GM19372 (cell line): ENCODE measurements at regions not wholly inside any gene's neighbourhood (a gene's known extent, or its start where the extent isn't known, plus 50 kb on each side); places are given as distances from the start of the nearest gene placed in this dataset.
"Not testable (repeated sequence)": the region's sequence is repeated elsewhere in the genome, so short reads cannot be mapped to it uniquely, and the experiment has no call there.

ENCODE experiments used
- ATAC-seq: cut with Tn5 transposase; IDR thresholded peaks from one replicate; pipeline ENCODE4 v1.9.1; 2021; ENCODE audit warnings: mild to moderate bottlenecking, low read depth, moderate library complexity; ENCODE audit not compliant: unreplicated experiment

GRCh38 chr13:18248533-18249240 lies 932.9 kb downstream of the TUBA3C start:
- ATAC-seq = not testable (repeated sequence)

GRCh38 chr13:18240086-18240485 lies 941.5 kb downstream of the TUBA3C start:
- ATAC-seq = not testable (repeated sequence)

- ATAC-seq = not testable (repeated sequence)
These were observed 943.0 kb downstream of the TUBA3C start for GRCh38 chr13:18238586-18238985.

GRCh38 chr13:18236528-18236815 lies 945.2 kb downstream of the TUBA3C start:
- ATAC-seq = no peak

GRCh38 chr13:18235756-18236527 lies 945.7 kb downstream of the TUBA3C start:
- ATAC-seq = no peak

- ATAC-seq = no peak
These were observed 946.5 kb downstream of the TUBA3C start for GRCh38 chr13:18235172-18235571.

GRCh38 chr13:18234451-18234850 lies 947.2 kb downstream of the TUBA3C start:
- ATAC-seq = not testable (repeated sequence)

GRCh38 chr13:18233783-18234299 lies 947.8 kb downstream of the TUBA3C start:
- no peak for ATAC-seq

GRCh38 chr13:18232994-18233782 lies 948.4 kb downstream of the TUBA3C start:
- ATAC-seq = no peak

GRCh38 chr13:18232298-18232993 lies 949.2 kb downstream of the TUBA3C start:
- ATAC-seq = no peak

- not testable (repeated sequence) for ATAC-seq
These were observed 957.2 kb downstream of the TUBA3C start for GRCh38 chr13:18224411-18224810.

GRCh38 chr13:18214689-18215088 lies 966.9 kb downstream of the TUBA3C start:
- peak; percentile 27 for ATAC-seq

- ATAC-seq = not testable (repeated sequence)
These were observed 968.1 kb downstream of the TUBA3C start for GRCh38 chr13:18213511-18213910.

- ATAC-seq = peak; percentile 32
These were observed 968.8 kb downstream of the TUBA3C start for GRCh38 chr13:18212873-18213272.

- peak; percentile 81 for ATAC-seq
These were observed 969.7 kb downstream of the TUBA3C start for GRCh38 chr13:18211752-18212560.

- ATAC-seq = not testable (repeated sequence)
These were observed 976.9 kb downstream of the TUBA3C start for GRCh38 chr13:18204614-18205178.

GRCh38 chr13:18195365-18195678 lies 986.3 kb downstream of the TUBA3C start:
- ATAC-seq = not testable (repeated sequence)

- not testable (repeated sequence) for ATAC-seq
These were observed 986.8 kb downstream of the TUBA3C start for GRCh38 chr13:18194631-18195364.

- ATAC-seq = not testable (repeated sequence)
These were observed 987.5 kb downstream of the TUBA3C start for GRCh38 chr13:18194104-18194503.
